SU-DHL-6 (cell line): ENCODE measurements at regions not wholly inside any gene's neighbourhood (a gene's known extent, or its start where the extent isn't known, plus 50 kb on each side); places are given as distances from the start of the nearest gene placed in this dataset.

Experiments
- EZH2phosphoT487 ChIP-seq: fragments of 200-600 bp; sonication (generic), shearing (Covaris generic); conservative IDR thresholded peaks from 2 replicates; pipeline ENCODE4 v1.6.1; 2018; ENCODE audit warnings: mild to moderate bottlenecking, antibody characterized with exemption, low read length, moderate library complexity, mixed read lengths
- TF ChIP-seq, protein P1 (sequence below): fragments of 200-600 bp; sonication (generic); IDR thresholded peaks from one replicate; pipeline ENCODE4 v1.5.1; 2017; ENCODE audit warnings: antibody characterized with exemption, mild to moderate bottlenecking, low read length, moderate library complexity; ENCODE audit not compliant: insufficient read depth, poor library complexity, severe bottlenecking

DNA sequence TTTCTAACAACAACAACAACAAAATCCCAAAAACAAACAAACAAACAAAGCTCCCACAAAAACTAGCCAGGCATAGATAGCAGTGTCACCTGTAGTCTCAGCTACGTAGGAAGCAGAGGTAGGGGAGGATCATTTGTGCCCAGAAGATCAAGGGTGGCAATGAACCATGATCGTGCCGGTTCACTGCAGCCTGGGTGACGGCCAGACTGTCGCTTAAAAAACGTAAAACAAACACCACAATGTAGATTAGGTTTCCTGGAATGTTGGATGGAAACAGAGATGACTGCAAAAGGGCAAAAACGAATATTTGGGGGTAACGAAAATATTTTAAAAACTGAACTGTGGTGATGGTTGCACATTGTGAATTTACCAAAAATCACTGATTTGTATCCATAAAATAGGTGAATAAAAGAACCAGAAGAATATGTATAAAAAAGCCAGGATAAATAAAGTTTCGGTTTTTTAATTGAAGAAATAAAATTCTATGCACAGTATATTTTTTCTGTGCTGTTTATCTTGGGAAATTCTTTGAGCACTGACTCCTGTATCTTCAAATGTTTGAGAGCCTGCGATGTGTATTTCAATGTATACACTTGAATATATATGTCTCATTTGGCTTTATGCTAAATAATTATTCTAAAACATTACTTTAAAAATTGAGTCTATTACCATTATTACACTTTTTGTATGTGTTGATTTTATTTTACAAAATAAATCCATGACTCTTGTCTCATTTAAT, 1477.0 kb downstream of the PCDH7 start:
- TF ChIP-seq, protein P1, sequence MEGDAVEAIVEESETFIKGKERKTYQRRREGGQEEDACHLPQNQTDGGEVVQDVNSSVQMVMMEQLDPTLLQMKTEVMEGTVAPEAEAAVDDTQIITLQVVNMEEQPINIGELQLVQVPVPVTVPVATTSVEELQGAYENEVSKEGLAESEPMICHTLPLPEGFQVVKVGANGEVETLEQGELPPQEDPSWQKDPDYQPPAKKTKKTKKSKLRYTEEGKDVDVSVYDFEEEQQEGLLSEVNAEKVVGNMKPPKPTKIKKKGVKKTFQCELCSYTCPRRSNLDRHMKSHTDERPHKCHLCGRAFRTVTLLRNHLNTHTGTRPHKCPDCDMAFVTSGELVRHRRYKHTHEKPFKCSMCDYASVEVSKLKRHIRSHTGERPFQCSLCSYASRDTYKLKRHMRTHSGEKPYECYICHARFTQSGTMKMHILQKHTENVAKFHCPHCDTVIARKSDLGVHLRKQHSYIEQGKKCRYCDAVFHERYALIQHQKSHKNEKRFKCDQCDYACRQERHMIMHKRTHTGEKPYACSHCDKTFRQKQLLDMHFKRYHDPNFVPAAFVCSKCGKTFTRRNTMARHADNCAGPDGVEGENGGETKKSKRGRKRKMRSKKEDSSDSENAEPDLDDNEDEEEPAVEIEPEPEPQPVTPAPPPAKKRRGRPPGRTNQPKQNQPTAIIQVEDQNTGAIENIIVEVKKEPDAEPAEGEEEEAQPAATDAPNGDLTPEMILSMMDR = no peak
- no peak for TF ChIP-seq EZH2phosphoT487
